ENCODE measurements at regions not wholly inside any gene's neighbourhood (a gene's known extent, or its start where the extent isn't known, plus 50 kb on each side); places are given as distances from the start of the nearest gene placed in this dataset.

- Histone ChIP-seq H3K9ac (ENCODE audit: low read depth, low read length) (no peak overlapping the region), H3K4me1 (ENCODE audit: control insufficient read depth, insufficient read depth, low read length) (peaks cover 33% of the 10 kb centered on the region), H3K4me3 (ENCODE audit: low read length) (no peak overlapping the region), H3K9me3 (replicated peaks; ENCODE audit: low read length) (no peaks in the 10 kb centered on the region), H3K4me2 (ENCODE audit: low read length) (no peak overlapping the region), H3K27me3 (ENCODE audit: control insufficient read depth, insufficient read depth, low read length) (no peaks in the 10 kb centered on the region), H3K36me3 (ENCODE audit: insufficient read depth, low read length) (no peaks in the 10 kb centered on the region)
Measured at GRCh38 chr7:125059861-125060456, 130.3 kb upstream of the POT1 start.

GRCh38 chr7:125057963-125058362, 128.3 kb upstream of the POT1 start:
- H3K9ac ChIP-seq (ENCODE audit: low read depth, low read length), result no peak overlapping the region
- H3K36me3 ChIP-seq (ENCODE audit: insufficient read depth, low read length), result no peaks in the 10 kb centered on the region
- no peak overlapping the region for H3K4me2 ChIP-seq (ENCODE audit: low read length)
- H3K27me3 ChIP-seq (ENCODE audit: control insufficient read depth, insufficient read depth, low read length), result no peaks in the 10 kb centered on the region
- H3K9me3 ChIP-seq (replicated peaks; ENCODE audit: low read length), result no peaks in the 10 kb centered on the region
- peaks cover 29% of the 10 kb centered on the region for H3K4me1 ChIP-seq (ENCODE audit: control insufficient read depth, insufficient read depth, low read length)
- H3K4me3 ChIP-seq (ENCODE audit: low read length), result no peak overlapping the region

- H3K4me1 ChIP-seq (ENCODE audit: control insufficient read depth, insufficient read depth, low read length), result peaks cover 4% of the 10 kb centered on the region
- H3K9me3 ChIP-seq (replicated peaks; ENCODE audit: low read length), result no peaks in the 10 kb centered on the region
- H3K4me2 ChIP-seq (ENCODE audit: low read length), result no peak overlapping the region
Measured at GRCh38 chr7:125055376-125055775, 125.8 kb upstream of the POT1 start.

GRCh38 chr7:125046767-125047166, 117.1 kb upstream of the POT1 start:
- Histone ChIP-seq H3K27me3 (ENCODE audit: control insufficient read depth, insufficient read depth, low read length) (no peaks in the 10 kb centered on the region), H3K9ac (ENCODE audit: low read depth, low read length) (no peak overlapping the region), H3K9me3 (replicated peaks; ENCODE audit: low read length) (no peaks in the 10 kb centered on the region), H3K4me2 (ENCODE audit: low read length) (no peak overlapping the region), H3K36me3 (ENCODE audit: insufficient read depth, low read length) (no peaks in the 10 kb centered on the region), H3K4me3 (ENCODE audit: low read length) (no peak overlapping the region), H3K4me1 (ENCODE audit: control insufficient read depth, insufficient read depth, low read length) (no peaks in the 10 kb centered on the region)

More at GRCh38 chr7:125055376-125055775, 125.8 kb upstream of the POT1 start:
- Histone ChIP-seq H3K27me3 (ENCODE audit: control insufficient read depth, insufficient read depth, low read length) (no peaks in the 10 kb centered on the region), H3K9ac (ENCODE audit: low read depth, low read length) (no peak overlapping the region), H3K4me3 (ENCODE audit: low read length) (no peak overlapping the region), H3K36me3 (ENCODE audit: insufficient read depth, low read length) (no peaks in the 10 kb centered on the region)

GRCh38 chr7:125033506-125033905, 103.9 kb upstream of the POT1 start:
- Histone ChIP-seq H3K4me3 (ENCODE audit: low read length) (no peak overlapping the region), H3K36me3 (ENCODE audit: insufficient read depth, low read length) (no peaks in the 10 kb centered on the region), H3K9ac (ENCODE audit: low read depth, low read length) (no peak overlapping the region), H3K27me3 (ENCODE audit: control insufficient read depth, insufficient read depth, low read length) (no peaks in the 10 kb centered on the region), H3K4me1 (ENCODE audit: control insufficient read depth, insufficient read depth, low read length) (no peaks in the 10 kb centered on the region), H3K9me3 (replicated peaks; ENCODE audit: low read length) (no peaks in the 10 kb centered on the region), H3K4me2 (ENCODE audit: low read length) (no peak overlapping the region)

- H3K36me3 ChIP-seq (ENCODE audit: insufficient read depth, low read length), result no peaks in the 10 kb centered on the region
- no peak overlapping the region for H3K4me2 ChIP-seq (ENCODE audit: low read length)
- no peaks in the 10 kb centered on the region for H3K27me3 ChIP-seq (ENCODE audit: control insufficient read depth, insufficient read depth, low read length)
- no peak overlapping the region for H3K9ac ChIP-seq (ENCODE audit: low read depth, low read length)
- H3K9me3 ChIP-seq (replicated peaks; ENCODE audit: low read length), result no peaks in the 10 kb centered on the region
- H3K4me3 ChIP-seq (ENCODE audit: low read length), result no peak overlapping the region
- no peaks in the 10 kb centered on the region for H3K4me1 ChIP-seq (ENCODE audit: control insufficient read depth, insufficient read depth, low read length)
Measured at GRCh38 chr7:125032943-125033342, 103.3 kb upstream of the POT1 start.

- Histone ChIP-seq H3K36me3 (ENCODE audit: insufficient read depth, low read length) (no peaks in the 10 kb centered on the region), H3K9ac (ENCODE audit: low read depth, low read length) (no peak overlapping the region), H3K4me2 (ENCODE audit: low read length) (no peak overlapping the region), H3K27me3 (ENCODE audit: control insufficient read depth, insufficient read depth, low read length) (no peaks in the 10 kb centered on the region), H3K4me1 (ENCODE audit: control insufficient read depth, insufficient read depth, low read length) (no peaks in the 10 kb centered on the region), H3K9me3 (replicated peaks; ENCODE audit: low read length) (no peaks in the 10 kb centered on the region), H3K4me3 (ENCODE audit: low read length) (no peak overlapping the region)
Measured at GRCh38 chr7:125030756-125031387, 101.2 kb upstream of the POT1 start.

GRCh38 chr7:125025620-125026019, 96.0 kb upstream of the POT1 start:
- Histone ChIP-seq H3K9ac (ENCODE audit: low read depth, low read length) (no peak overlapping the region), H3K4me3 (ENCODE audit: low read length) (no peak overlapping the region), H3K4me2 (ENCODE audit: low read length) (no peak overlapping the region), H3K9me3 (replicated peaks; ENCODE audit: low read length) (no peaks in the 10 kb centered on the region), H3K36me3 (ENCODE audit: insufficient read depth, low read length) (no peaks in the 10 kb centered on the region), H3K4me1 (ENCODE audit: control insufficient read depth, insufficient read depth, low read length) (no peaks in the 10 kb centered on the region), H3K27me3 (ENCODE audit: control insufficient read depth, insufficient read depth, low read length) (no peaks in the 10 kb centered on the region)

GRCh38 chr7:125020801-125021200, 91.2 kb upstream of the POT1 start:
- Histone ChIP-seq H3K9ac (ENCODE audit: low read depth, low read length) (no peak overlapping the region), H3K4me1 (ENCODE audit: control insufficient read depth, insufficient read depth, low read length) (no peaks in the 10 kb centered on the region), H3K9me3 (replicated peaks; ENCODE audit: low read length) (no peaks in the 10 kb centered on the region), H3K36me3 (ENCODE audit: insufficient read depth, low read length) (no peaks in the 10 kb centered on the region), H3K4me3 (ENCODE audit: low read length) (no peak overlapping the region), H3K4me2 (ENCODE audit: low read length) (no peak overlapping the region), H3K27me3 (ENCODE audit: control insufficient read depth, insufficient read depth, low read length) (no peaks in the 10 kb centered on the region)

- no peaks in the 10 kb centered on the region for H3K9me3 ChIP-seq (replicated peaks; ENCODE audit: low read length)
- no peaks in the 10 kb centered on the region for H3K27me3 ChIP-seq (ENCODE audit: control insufficient read depth, insufficient read depth, low read length)
- H3K9ac ChIP-seq (ENCODE audit: low read depth, low read length), result no peak overlapping the region
- no peak overlapping the region for H3K4me2 ChIP-seq (ENCODE audit: low read length)
- no peaks in the 10 kb centered on the region for H3K36me3 ChIP-seq (ENCODE audit: insufficient read depth, low read length)
- H3K4me1 ChIP-seq (ENCODE audit: control insufficient read depth, insufficient read depth, low read length), result no peaks in the 10 kb centered on the region
- H3K4me3 ChIP-seq (ENCODE audit: low read length), result no peak overlapping the region
Measured at GRCh38 chr7:125010540-125010939, 80.9 kb upstream of the POT1 start.

- no peak overlapping the region for H3K4me2 ChIP-seq (ENCODE audit: low read length)
- no peaks in the 10 kb centered on the region for H3K4me1 ChIP-seq (ENCODE audit: control insufficient read depth, insufficient read depth, low read length)
- no peaks in the 10 kb centered on the region for H3K36me3 ChIP-seq (ENCODE audit: insufficient read depth, low read length)
- H3K27me3 ChIP-seq (ENCODE audit: control insufficient read depth, insufficient read depth, low read length), result no peaks in the 10 kb centered on the region
- no peak overlapping the region for H3K4me3 ChIP-seq (ENCODE audit: low read length)
- no peak overlapping the region for H3K9ac ChIP-seq (ENCODE audit: low read depth, low read length)
- no peaks in the 10 kb centered on the region for H3K9me3 ChIP-seq (replicated peaks; ENCODE audit: low read length)
Measured at GRCh38 chr7:124996778-124997177, 67.2 kb upstream of the POT1 start.

- no peak overlapping the region for H3K4me3 ChIP-seq (ENCODE audit: low read length)
- no peaks in the 10 kb centered on the region for H3K27me3 ChIP-seq (ENCODE audit: control insufficient read depth, insufficient read depth, low read length)
- no peaks in the 10 kb centered on the region for H3K36me3 ChIP-seq (ENCODE audit: insufficient read depth, low read length)
- H3K4me2 ChIP-seq (ENCODE audit: low read length), result no peak overlapping the region
- H3K9ac ChIP-seq (ENCODE audit: low read depth, low read length), result no peak overlapping the region
- H3K4me1 ChIP-seq (ENCODE audit: control insufficient read depth, insufficient read depth, low read length), result no peaks in the 10 kb centered on the region
- H3K9me3 ChIP-seq (replicated peaks; ENCODE audit: low read length), result no peaks in the 10 kb centered on the region
Measured at GRCh38 chr7:124992851-124993562, 63.4 kb upstream of the POT1 start.

Data from skeletal muscle satellite cell (primary cell).